D341Med (cell line): ENCODE measurements at regions not wholly inside any gene's neighbourhood (a gene's known extent, or its start where the extent isn't known, plus 50 kb on each side); places are given as distances from the start of the nearest gene placed in this dataset.
"Not testable (repeated sequence)": the region's sequence is repeated elsewhere in the genome, so short reads cannot be mapped to it uniquely, and the experiment has no call there.

Experiments used
- DNase-seq: peaks from one replicate; pipeline ENCODE4 v3.0.0; 2012; ENCODE audit warnings: low spot score

DNA sequence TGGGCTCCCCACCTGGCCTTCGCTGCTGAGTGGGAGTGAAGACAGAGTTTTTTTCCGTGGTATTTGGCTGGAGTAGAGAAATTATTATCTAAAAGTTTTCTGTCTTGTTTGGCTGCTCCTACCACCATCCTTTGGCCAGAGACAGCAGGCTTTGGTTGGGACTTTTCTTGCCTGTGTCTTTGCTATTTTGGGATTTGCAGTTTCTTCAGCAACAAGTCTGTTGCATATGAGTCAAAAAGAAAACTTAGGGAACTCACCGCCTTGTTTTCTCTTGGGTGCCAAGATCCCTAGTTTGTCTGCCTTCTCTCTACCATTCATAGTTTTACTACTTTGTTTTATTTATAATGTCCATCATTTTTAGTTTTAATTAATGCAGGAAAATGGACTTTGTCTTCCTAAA is 683.8 kb downstream of the DOK5 start:
- no peak for DNase-seq

DNA sequence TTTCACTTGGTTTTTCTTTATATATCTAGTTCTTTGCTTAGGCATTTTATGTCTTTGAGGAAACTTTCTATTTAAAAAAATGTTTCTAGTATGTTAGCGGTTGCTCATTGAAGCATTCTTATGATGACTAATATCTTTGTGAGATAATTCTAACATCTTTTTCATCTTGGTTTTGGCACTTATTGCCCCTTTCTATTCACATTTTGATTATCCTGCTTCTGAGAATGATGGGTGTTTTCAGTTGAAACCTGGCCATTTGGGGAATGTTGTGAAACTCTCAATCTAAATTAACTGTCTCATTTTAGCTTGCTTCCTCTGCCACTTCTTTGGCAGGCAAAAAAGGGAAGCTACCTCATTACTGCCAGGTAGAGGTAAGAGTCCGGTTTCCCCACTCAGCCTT is 683.1 kb downstream of the DOK5 start:
- no peak for DNase-seq

DNA sequence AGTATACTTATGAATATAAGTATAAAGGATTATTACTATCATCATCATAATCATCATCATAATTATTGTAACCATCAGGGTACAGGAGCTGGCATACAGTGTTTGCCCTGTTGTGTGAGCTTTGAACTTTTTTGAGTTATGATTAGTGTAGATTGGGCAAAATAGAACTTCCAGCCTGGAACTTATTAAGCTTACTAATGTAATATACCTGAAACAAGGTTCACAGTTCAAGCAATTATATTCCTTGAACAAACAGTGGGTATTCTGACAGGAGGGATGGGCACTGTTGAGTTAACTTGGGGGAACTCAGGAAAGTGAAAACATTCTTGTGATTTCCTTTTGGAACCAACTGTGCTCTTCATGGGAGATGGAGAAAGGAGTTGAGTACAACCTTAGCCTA is 680.0 kb downstream of the DOK5 start:
- no peak for DNase-seq

DNA sequence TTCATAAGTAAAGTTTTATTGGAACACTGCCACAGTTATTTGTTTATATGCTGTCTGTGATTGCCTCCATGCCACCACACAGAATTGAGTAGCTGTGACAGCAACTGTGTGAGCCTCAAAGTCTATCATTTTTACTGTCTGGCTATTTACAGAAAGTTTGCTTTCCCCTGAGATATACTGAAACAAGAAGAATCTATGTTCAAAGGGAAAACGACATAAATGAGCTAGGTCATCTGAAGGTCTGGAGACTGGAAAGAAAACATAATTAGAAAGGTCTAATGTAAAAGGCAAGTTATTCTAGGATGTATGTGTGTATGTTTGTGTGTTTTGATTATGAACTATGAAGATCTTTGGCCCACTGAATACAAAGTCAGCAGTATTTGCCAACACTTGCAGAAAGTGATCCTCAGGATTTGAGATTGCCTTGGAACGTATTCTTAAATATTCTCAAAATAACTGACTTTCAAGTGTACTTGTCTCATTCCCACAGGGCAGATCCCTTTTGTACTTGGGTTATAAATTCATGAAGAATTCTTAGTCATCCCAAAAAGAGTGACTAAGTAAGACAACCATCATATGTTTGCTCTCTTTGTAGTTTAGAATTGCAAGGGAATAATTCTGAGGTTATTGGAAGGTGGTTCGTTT is 677.7 kb downstream of the DOK5 start:
- no peak for DNase-seq

DNA sequence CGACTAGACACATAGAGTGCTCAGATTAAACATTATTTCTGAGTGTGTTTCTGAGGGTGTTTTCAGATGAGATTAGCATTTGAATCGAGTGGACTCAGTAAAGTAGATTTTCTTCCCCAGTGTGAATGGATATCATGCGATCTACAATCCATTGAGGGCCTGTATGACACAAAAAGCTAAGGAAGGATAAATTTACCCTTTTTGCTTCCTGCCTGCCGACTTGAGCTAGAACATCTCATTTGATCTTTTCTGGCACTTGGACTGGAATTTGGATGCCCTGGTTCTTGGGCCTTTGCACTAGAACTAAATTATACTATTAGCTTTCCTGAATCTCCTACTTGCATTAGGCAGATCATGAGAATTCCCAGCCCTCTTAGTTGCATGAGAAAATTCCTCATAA is 675.8 kb downstream of the DOK5 start:
- no peak for DNase-seq

DNA sequence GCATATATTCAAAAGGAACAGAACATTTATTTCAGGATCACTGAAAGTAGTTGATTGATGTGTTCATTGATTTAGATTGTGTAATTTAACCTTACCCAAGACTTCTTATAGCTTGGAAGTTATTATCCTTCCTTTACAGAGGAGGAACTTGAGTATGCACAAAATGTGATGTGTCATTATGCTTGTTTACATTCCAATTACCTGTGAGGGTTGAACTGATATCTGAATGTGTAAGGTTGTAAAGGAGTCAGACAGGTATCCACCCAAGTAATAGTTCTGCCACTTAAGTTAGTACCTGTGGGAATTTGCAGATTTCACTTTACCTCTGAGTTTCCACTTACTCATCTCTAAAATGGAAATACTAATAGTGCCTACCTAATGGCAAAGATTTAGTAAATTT is 668.2 kb downstream of the DOK5 start:
- DNase-seq = no peak

DNA sequence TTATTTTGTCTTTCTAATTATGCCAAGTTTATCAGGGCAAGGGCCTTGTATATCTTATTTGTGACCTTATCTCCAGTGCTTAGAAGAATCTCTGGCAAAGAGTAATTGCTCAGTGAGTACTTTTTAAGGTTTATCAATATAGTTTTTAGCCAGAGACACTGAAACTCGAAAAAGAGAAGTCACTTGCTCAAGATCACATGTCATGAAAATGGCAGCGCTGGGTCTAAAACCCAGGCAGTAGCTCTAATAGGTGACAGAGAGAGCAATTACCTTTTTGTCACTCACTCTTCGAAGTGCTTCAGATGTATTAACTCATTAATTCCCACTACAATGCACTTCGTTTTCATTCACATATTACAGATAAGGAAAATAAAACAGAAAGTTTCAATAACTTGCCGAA is 667.5 kb downstream of the DOK5 start:
- DNase-seq = no peak

DNA sequence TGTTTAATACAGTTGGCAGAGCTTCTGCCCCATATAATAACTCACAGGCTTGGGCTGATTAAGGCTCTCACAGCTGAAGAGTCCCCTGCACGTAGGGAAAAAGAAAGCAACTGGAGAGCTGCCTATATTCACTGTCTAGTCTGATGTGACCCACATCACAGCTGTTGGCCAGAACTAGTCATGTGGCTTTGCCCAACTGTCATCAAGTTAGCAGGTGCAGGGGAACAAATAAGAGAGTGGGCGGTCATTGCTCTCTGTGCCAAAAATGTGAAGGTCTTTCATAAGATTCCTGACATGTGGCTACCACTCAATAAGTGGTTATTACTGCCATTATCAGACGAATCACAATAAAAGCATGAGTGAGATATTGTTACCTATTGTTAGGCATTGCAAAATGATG is 665.2 kb downstream of the DOK5 start:
- no peak for DNase-seq

DNA sequence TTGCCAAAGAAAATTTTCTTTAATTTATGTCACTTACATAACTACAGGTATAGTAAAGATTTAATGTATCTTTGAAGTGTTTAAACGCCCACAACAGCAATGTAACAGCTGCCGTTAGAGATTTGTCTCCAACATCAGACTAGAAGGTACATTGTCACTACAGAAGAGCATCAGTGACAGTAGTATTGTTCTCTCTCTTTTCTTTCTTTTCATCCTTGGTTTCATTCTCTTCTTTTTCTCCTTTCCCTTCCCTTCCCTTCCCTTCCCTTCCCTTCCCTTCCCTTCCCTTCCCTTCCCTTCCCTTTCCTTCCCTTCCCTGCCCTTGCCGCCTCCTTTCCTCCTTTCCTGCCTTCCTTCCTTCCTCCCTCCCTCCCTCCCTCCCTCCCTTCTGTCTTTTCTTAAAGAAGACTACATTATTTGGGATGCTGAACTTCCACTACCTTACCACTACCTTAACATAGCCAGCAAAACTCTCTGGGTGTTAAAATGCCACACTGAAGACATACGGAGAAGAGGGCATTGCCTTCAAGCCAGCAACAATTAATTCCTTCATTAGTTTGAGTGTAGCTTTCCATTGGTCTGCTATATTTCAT is 663.9 kb downstream of the DOK5 start:
- DNase-seq = no peak

DNA sequence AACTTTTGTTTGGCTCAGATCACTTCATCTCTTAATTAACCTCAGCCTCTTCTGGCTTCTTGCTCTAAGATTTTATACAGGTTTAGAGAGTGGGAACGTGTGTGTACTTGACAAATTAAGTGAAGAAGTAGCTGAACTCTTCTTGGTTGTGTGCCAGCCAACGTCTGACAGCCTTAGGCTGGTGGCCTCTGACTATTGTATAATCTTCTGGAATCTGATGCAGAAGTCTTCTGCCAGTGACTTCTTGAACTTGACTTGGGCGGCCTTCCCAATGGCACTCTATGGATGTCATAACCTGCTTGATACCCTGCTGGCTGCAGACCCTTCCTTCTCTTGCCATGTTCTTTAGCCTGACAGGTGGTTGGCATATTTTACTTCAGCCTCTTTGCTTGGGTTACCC is 660.5 kb downstream of the DOK5 start:
- DNase-seq = no peak

DNA sequence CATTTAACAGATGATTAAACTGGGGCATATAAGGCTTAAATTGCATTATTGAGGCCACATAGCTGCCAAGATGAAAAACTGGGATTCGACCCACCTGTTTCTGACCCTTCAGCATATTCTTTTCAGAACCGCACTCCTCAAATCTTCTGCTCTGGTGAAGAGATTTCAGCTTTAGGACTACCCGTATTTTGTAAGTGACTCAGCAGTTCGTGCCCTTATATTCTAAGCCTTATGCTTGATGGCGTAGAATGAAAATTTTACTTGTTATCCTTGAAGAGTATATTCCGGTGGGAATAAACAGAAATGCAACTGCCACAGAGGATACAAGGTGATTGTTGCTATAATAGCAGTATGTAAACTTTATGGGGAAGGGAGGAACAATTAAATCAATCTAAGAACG is 657.1 kb downstream of the DOK5 start:
- no peak for DNase-seq

DNA sequence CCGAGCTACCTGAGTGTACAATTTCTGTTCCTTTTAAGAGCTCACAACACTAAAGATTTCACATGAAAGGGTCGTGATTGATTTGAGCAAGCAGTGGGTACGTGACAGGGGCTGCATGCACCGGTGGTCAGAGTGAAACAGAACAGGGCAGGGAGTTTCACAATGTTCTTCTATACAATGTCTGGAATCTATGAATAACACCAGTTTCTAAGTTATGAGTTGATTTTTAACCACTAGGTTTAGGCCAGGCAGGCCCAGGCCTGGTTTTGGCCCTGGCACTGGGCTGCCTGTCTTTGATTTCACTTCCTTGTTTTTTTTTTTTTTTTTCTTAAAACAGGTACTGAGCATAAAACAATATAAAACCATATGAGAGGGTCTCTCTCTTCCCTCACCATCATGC is 642.2 kb downstream of the DOK5 start:
- not testable (repeated sequence) for DNase-seq

DNA sequence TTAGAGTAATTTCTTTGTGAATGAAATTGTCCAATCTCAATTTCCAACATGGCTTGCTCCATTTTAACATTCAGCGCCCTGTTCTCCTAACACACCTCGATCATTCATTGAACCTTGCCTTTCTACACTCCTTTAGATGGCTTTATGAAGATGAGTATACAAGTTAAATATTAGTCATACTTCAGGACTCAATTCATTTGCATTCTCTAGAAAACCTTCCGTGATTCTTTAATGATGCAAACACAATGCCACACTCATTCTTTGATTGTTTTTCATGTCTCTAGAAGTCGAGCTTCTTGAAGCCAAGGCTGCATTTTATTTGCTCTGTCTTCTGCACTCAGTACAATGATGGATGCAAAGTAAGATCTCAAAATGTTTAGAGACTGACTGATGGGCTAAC is 641.2 kb downstream of the DOK5 start:
- no peak for DNase-seq

DNA sequence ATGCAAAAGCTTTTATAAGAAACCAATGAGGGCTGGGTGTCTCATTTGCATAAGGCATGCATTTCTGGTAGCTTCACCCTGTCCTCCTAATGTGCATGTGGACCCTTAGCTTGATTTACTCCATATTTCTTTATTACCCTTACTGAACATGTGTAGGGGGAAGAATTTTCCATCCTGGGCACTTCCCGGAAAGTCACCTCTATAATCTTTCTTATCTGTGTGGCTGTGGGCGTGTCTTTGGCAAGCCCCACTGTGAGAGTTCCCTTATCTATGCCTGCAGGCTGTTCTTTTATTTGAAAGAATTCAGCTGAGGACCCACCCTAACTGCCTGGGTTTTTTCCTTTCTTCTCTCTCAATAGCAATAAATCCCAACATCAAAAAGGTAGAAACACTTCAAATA is 627.8 kb downstream of the DOK5 start:
- DNase-seq = no peak

DNA sequence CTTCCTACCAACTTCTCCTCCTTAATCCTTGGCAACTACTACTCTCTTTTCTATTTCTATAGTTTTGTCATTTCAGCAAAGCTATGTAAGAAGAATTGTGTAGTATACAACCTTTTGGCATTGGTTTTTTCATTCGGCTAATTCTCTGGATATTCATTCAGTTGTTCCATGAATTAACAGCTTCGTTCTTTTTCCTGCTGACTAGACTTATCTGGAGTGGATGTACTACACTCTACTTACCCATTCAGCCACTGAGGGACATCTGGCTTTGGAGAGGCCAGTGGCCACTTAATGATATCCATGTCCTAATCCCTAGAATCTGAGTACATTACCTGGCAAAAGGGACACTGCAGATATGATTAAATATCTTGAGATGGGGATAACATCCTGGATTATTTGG is 623.9 kb downstream of the DOK5 start:
- DNase-seq = no peak

DNA sequence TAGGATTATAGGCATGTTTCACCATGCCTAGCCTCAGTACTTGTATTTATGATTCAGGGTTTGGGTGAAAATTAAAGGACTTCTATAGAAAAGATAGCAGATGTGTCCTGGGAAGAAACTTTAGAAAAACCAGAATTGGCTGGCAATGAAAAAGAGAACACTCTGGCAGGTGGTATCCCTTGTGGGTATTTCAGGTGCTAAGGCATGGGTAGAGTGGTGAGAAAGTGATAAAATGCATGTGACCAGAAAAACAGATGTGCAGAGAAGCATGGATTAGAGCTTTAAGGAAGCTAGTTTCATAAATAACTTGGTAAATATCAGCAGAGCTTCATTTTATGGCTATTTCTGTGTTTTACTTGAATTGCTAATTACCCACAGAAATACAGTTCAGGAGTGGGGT is 622.2 kb downstream of the DOK5 start:
- no peak for DNase-seq

DNA sequence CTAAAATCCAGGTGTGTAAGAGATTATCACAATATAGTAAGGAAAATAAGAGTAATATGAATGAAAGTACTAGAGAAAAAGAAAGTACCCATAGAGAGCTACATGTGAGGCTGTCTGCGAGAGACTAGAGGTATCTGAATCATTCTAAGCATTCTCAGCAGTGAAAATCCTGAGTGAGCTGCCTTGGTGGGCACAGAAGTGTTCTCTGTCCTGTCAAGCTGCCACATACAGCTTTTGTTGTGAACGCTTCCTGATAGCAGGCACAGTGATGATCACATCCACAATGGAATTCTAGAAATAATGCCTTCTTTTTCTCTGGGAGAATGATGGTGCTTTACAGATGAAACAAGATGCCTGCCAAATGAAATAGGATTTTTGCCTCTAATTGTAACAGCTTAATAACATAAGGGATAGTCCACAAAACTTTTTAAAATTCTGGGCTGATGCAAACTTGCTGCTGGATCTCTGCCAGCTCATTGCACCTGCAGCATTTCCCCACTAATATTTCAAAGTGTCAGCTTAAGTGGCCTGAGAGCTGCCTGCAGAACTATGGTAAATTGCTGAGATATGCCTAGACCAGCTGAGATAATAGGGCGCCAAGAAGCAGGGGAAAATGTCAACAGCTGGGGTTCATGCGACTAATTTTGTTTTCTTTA is 620.5 kb downstream of the DOK5 start:
- DNase-seq = no peak

DNA sequence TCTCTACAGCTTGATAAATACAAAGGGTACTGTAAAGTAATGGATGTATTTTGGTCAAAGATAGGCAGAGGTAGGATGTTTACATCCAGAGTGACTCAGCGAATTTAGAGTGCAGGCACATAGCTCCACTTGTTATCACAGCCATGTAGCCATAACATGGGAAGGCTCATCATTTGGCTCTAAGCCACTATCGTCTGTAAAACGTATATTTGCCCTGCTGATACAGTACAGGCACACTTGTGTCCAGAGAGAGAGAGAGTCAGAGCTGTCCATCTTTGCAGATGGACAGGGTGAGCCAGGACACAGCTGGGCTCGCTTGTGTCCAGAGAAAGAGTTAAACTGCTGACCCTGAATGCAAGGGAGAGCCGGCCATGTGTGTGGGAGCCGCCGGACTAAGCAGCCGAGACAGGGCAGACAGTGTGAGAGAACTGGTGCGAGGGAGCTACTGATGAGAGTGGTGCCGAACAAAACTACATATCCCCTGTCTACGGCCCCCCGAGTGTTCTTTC is 619.0 kb downstream of the DOK5 start:
- no peak for DNase-seq

DNA sequence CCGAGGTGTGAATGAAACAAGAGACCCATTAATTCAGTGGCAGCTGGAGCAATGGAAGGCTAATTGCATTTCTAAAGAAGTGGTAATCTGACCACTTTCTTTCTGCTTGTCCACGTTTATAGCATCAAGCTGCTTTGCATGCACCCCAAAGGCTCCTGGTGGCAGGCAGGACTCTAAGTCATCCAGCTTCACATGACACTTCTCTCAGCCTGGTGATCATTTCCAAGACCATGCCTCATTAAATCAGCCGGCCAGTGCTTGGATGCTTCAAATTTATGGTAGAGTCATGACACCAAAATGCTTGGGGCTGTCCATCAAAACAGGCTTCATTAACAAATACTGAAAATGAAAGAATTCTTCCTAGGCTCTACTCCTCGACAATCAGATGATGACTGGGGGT is 614.9 kb downstream of the DOK5 start:
- no peak for DNase-seq

DNA sequence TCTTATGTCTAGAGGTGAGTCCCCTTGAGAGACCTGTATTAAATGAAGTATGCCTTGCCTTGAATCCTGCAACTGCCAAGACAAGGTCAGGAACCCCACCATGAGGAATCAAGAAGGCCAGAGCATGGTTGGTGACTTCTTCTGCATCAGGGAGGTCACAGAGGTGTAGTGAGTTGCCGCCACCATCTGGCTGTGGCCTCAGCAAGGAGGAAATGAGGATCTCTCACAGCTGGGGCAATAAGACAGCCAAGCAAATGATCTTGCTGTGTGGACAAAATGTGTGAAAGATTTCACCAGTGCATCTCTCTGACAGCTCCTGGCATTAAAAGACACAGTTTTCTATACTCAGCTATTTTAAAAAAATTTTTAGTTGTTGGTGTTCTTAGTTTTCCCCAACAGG is 611.0 kb downstream of the DOK5 start:
- no peak for DNase-seq

DNA sequence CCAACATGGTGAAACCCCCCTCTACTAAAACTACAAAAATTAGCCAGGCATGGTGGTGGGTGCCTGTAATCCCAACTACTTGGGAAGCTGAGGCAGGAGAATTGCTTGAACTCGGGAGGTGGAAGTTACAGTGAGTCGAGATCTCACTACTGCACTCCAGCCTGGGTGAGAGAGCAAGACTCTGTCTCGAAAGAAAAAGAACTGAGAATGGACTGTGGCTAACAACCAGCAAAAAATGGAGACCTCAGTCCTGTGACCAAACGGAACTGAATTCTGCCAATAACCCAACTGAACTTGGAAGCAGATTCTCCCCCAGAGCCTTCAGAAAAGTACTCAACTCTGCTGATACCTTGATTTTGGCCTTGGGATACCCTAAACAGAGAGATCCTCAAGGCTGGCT is 604.5 kb downstream of the DOK5 start:
- no peak for DNase-seq

DNA sequence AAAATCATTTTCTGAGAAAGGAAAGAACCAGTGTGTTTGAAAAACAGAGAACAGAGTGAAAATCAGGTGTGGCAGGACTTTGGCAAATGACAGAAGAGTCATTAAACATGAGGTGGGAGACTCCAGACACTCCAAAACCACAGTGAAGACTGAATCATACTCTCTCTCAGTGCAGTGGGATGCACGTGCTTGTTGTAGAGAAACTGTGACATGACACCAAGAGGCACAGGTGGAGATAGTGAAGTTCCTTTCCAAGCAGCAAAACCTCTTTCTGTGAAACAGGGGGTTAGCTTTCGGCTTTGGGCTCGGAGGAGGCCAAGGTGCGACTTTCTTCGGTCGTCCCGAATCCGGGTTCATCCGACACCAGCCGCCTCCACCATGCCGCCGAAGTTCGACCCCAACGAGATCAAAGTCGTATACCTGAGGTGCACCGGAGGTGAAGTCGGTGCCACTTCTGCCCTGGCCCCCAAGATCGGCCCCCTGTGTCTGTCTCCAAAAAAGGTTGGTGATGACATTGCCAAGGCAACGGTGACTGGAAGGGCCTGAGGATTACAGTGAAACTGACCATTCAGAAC is 599.0 kb downstream of the DOK5 start:
- not testable (repeated sequence) for DNase-seq

DNA sequence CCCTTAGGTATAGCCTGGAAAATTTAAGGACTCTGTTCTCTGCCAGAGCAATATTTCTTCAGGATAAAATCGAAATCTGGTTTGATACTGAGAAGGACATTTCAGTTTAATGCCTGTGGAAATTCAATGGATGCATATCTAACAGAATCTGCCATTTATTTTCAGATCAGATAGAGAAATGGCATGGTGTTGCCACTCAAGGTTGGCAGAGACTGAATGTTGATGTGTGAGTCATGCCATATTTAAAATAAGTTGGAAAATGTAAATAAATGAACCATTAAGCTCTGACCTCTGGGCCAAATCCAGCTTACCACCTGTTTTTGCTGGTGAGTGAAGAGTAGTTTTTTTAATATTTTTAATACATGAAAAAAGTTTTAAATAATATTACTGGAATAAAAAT is 594.6 kb downstream of the DOK5 start:
- no peak for DNase-seq
